ENCODE measurements at regions not wholly inside any gene's neighbourhood (a gene's known extent, or its start where the extent isn't known, plus 50 kb on each side); places are given as distances from the start of the nearest gene placed in this dataset.

DNA sequence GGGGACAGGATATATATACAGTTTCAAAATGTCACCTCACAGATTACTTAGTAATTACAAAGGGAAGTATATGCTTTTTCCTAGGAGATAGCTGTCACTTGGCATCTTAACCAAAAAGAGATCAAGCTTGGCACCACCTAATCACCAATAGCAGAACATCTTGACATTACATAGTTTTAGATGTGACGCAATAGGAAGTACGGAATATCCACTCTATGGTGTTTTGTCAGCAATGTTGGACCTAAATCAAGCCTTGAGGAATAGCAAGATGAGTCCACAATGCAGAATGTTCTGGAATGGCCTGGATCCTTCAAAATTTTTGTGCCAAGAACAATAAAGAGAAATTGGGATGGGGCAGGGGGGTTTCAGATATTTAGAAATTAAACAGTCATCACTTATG, 1488.2 kb downstream of the FSTL5 start:
- DNase-seq (ENCODE audit: extremely low spot score): no peak
- TF ChIP-seq POLR2AphosphoS5 (IDR thresholded peaks at IDR 0.05) (no peak), EP300 (IDR thresholded peaks at IDR 0.05) (no peak), POLR2A (IDR thresholded peaks at IDR 0.05; ENCODE audit: low read depth) (no peak)
- TF ChIP-seq, protein P1, sequence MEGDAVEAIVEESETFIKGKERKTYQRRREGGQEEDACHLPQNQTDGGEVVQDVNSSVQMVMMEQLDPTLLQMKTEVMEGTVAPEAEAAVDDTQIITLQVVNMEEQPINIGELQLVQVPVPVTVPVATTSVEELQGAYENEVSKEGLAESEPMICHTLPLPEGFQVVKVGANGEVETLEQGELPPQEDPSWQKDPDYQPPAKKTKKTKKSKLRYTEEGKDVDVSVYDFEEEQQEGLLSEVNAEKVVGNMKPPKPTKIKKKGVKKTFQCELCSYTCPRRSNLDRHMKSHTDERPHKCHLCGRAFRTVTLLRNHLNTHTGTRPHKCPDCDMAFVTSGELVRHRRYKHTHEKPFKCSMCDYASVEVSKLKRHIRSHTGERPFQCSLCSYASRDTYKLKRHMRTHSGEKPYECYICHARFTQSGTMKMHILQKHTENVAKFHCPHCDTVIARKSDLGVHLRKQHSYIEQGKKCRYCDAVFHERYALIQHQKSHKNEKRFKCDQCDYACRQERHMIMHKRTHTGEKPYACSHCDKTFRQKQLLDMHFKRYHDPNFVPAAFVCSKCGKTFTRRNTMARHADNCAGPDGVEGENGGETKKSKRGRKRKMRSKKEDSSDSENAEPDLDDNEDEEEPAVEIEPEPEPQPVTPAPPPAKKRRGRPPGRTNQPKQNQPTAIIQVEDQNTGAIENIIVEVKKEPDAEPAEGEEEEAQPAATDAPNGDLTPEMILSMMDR (IDR thresholded peaks at IDR 0.05): no peak
- intact Hi-C loops (cut with DNase I): no loop called here
- H3K27me3 ChIP-seq: no peaks in the 10 kb centered on the region
- H3K9me3 ChIP-seq: no peaks in the 10 kb centered on the region
- WGBS: 94% methylated on average over 2 of the region's 2 CpGs
- H3K4me1 ChIP-seq: no peaks in the 10 kb centered on the region
- no peak overlapping the region for H3K4me3 ChIP-seq
- H3K27ac ChIP-seq (replicated peaks in 1 of 4): no peak overlapping the region
- no peaks in the 10 kb centered on the region for H3K36me3 ChIP-seq

DNA sequence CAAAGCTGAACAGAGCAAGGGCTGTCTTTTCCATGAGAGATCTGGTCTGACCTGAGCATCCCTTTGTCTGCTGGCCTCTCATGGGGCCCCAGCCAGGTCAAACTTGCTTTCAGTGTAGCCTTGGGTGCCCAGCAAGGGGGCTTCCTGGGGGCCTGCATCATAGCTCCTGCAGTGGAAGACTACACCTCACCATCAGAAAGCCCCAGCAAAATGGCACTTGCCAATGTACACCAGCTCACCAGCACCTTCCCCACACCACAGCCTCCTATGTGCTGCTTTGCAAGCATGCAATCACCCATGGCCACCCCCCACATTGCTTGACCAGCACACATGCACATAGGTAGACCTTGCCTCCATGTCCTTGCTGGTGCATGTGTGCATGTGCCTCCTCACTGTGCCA, 1478.1 kb downstream of the FSTL5 start:
- TF ChIP-seq, protein P1 (IDR thresholded peaks at IDR 0.05): no peak
- no peak for TF ChIP-seq POLR2AphosphoS5 (IDR thresholded peaks at IDR 0.05)
- no peak for TF ChIP-seq EP300 (IDR thresholded peaks at IDR 0.05)
- no peak for TF ChIP-seq POLR2A (IDR thresholded peaks at IDR 0.05; ENCODE audit: low read depth)
- H3K27me3 ChIP-seq: no peaks in the 10 kb centered on the region
- no peaks in the 10 kb centered on the region for H3K4me1 ChIP-seq
- H3K27ac ChIP-seq (replicated peaks in 1 of 4): no peak overlapping the region
- no peaks in the 10 kb centered on the region for H3K9me3 ChIP-seq
- intact Hi-C loops (cut with DNase I): no loop called here
- no peak for DNase-seq (ENCODE audit: extremely low spot score)
- H3K36me3 ChIP-seq: no peaks in the 10 kb centered on the region
- H3K4me3 ChIP-seq: no peak overlapping the region

DNA sequence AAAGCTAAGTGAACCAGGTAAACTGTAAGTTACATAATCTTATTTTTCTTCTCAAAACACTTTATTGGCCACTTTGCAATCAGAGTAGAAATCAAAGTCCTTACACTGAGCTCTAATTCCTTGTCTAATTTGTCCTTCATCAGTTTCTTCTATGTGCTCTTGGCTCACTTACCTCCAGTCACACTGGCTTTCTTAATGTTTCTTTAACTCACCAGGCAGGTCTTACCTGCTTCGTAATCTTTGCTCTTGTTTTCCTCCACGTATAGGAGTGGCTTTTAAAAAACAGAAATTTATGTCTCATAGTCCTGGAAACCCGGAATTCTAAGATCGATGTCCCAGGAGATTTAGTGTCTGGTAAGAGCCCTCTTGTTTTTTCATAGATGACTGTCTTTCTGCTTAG, 1462.1 kb downstream of the FSTL5 start:
- no peaks in the 10 kb centered on the region for H3K27me3 ChIP-seq
- TF ChIP-seq POLR2A (IDR thresholded peaks at IDR 0.05; ENCODE audit: low read depth): no peak
- TF ChIP-seq, protein P1 (IDR thresholded peaks at IDR 0.05): no peak
- no peak for TF ChIP-seq POLR2AphosphoS5 (IDR thresholded peaks at IDR 0.05)
- no peak for TF ChIP-seq EP300 (IDR thresholded peaks at IDR 0.05)
- H3K36me3 ChIP-seq: no peaks in the 10 kb centered on the region
- no peak overlapping the region for H3K27ac ChIP-seq (replicated peaks in 1 of 4)
- no peak for DNase-seq (ENCODE audit: extremely low spot score)
- no peak overlapping the region for H3K4me3 ChIP-seq
- H3K4me1 ChIP-seq: no peaks in the 10 kb centered on the region
- no peaks in the 10 kb centered on the region for H3K9me3 ChIP-seq
- 77% methylated on average over 4 of the region's 4 CpGs for WGBS
- intact Hi-C loops (cut with DNase I): no loop called here

DNA sequence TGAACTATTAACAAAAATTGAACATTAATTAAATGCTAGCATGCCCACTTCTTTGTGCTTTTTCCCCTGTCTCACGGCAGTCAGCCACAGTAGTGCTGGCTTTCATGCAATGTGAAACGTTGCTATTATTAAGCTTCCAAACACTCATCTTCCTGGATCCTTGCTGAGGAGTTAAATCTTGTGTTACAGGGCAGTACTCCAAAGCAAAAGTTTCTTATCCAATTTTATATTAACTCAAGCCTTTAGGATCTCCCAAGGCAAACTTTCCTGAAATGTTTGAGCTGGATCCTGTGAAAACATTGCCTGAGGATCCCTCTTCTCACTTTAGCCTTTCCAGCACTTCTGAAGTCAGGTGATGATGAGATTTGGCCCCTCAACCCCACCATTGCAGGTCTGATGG, 1454.8 kb downstream of the FSTL5 start:
- H3K36me3 ChIP-seq: no peaks in the 10 kb centered on the region
- intact Hi-C loops (cut with DNase I): no loop called here
- no peak overlapping the region for H3K27ac ChIP-seq (replicated peaks in 1 of 4)
- H3K4me1 ChIP-seq: no peaks in the 10 kb centered on the region
- DNase-seq (ENCODE audit: extremely low spot score): no peak
- H3K9me3 ChIP-seq: no peaks in the 10 kb centered on the region
- WGBS: 44% methylated on average over 2 of the region's 2 CpGs
- H3K27me3 ChIP-seq: no peaks in the 10 kb centered on the region
- no peak for TF ChIP-seq POLR2A (IDR thresholded peaks at IDR 0.05; ENCODE audit: low read depth)
- no peak for TF ChIP-seq EP300 (IDR thresholded peaks at IDR 0.05)
- no peak for TF ChIP-seq POLR2AphosphoS5 (IDR thresholded peaks at IDR 0.05)
- TF ChIP-seq, protein P1 (IDR thresholded peaks at IDR 0.05): no peak
- H3K4me3 ChIP-seq: no peak overlapping the region

DNA sequence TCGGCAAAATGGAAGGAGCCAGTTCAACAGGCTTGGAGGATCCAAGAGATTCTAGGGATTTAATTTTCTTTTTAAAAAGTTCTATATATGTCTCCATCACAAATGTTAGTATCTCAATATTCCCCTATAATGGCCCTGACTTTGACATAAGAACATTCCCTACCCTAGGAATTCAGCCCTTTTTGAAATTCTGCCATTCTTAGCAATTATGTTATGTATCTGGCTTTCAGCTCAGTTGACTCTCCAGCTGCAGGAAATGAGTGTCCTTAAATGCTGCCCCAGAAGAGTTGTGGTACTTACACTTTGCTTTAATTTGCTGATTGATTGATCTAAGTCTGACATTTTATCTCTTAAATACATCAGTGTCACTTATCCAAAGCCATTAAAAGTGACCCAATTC, 1454.3 kb downstream of the FSTL5 start:
- 97% methylated on average over 1 of the region's 1 CpG for WGBS
- Histone ChIP-seq H3K27me3 (no peaks in the 10 kb centered on the region), H3K4me3 (no peak overlapping the region), H3K27ac (replicated peaks in 1 of 4) (no peak overlapping the region), H3K4me1 (no peaks in the 10 kb centered on the region), H3K9me3 (no peaks in the 10 kb centered on the region), H3K36me3 (no peaks in the 10 kb centered on the region)
- intact Hi-C loops (cut with DNase I): no loop called here
- DNase-seq (ENCODE audit: extremely low spot score): no peak
- TF ChIP-seq, protein P1 (IDR thresholded peaks at IDR 0.05): no peak
- no peak for TF ChIP-seq POLR2AphosphoS5 (IDR thresholded peaks at IDR 0.05)
- no peak for TF ChIP-seq POLR2A (IDR thresholded peaks at IDR 0.05; ENCODE audit: low read depth)
- TF ChIP-seq EP300 (IDR thresholded peaks at IDR 0.05): no peak

All from esophagus muscularis mucosa (tissue), 4 donors.